ENCODE measurements at regions not wholly inside any gene's neighbourhood (a gene's known extent, or its start where the extent isn't known, plus 50 kb on each side); places are given as distances from the start of the nearest gene placed in this dataset.

GRCh38 chr10:76675561-76675950 is 962.1 kb downstream of the KCNMA1 start:
- TF ChIP-seq, protein P1, sequence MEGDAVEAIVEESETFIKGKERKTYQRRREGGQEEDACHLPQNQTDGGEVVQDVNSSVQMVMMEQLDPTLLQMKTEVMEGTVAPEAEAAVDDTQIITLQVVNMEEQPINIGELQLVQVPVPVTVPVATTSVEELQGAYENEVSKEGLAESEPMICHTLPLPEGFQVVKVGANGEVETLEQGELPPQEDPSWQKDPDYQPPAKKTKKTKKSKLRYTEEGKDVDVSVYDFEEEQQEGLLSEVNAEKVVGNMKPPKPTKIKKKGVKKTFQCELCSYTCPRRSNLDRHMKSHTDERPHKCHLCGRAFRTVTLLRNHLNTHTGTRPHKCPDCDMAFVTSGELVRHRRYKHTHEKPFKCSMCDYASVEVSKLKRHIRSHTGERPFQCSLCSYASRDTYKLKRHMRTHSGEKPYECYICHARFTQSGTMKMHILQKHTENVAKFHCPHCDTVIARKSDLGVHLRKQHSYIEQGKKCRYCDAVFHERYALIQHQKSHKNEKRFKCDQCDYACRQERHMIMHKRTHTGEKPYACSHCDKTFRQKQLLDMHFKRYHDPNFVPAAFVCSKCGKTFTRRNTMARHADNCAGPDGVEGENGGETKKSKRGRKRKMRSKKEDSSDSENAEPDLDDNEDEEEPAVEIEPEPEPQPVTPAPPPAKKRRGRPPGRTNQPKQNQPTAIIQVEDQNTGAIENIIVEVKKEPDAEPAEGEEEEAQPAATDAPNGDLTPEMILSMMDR (IDR thresholded peaks at IDR 0.05), result no peak
- no peak for TF ChIP-seq EP300 (IDR thresholded peaks at IDR 0.05)
- no peak for TF ChIP-seq POLR2AphosphoS5 (IDR thresholded peaks at IDR 0.05)
- no peak for TF ChIP-seq POLR2A (IDR thresholded peaks at IDR 0.05)
